NB4 (cell line): ENCODE measurements at regions not wholly inside any gene's neighbourhood (a gene's known extent, or its start where the extent isn't known, plus 50 kb on each side); places are given as distances from the start of the nearest gene placed in this dataset.

Experiments used
- POLR2A ChIP-seq: IDR thresholded peaks from 2 replicates; pipeline ENCODE4 v1.6.1; 2011; ENCODE audit warnings: mild to moderate bottlenecking; ENCODE audit not compliant: insufficient read length; ENCODE audit errors: extremely low read depth
- TF ChIP-seq, protein P1 (sequence below): IDR thresholded peaks from one replicate; pipeline ENCODE4 v1.5.1; 2012; ENCODE audit warnings: low read depth, low read length

DNA sequence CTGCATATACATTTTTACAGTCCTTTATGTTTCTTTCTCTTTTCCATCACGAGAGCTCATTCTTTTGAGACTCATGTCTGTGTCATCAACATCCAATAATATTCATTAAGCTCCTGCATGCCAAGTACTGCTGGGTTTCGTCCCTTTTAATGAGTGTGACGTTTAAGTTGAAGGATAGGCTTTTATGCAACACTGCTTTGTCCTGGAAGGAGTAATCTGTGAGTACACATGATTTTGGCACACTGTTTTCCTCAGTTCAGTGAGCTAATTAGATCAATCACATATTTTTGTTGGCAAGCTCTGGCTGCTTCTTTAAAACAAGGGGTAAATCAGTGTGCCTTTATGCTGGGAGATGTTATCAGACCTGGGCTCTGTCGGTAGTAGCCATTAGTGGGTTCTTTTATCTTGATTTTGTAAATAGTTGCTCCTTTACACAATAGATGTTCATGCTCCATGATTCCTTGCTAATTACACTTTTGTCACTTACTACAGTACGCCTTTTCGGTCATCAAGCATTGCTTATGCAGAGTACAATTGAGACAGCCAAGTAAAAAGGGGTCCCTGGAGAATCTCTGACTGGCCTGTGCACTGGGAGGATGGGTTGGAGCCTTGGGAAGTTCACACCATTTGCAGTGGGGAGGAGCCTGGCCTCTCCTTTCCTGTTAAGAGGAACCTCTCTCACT, 132.6 kb downstream of the FHIP1A start:
- no peak for TF ChIP-seq POLR2A
- TF ChIP-seq, protein P1, sequence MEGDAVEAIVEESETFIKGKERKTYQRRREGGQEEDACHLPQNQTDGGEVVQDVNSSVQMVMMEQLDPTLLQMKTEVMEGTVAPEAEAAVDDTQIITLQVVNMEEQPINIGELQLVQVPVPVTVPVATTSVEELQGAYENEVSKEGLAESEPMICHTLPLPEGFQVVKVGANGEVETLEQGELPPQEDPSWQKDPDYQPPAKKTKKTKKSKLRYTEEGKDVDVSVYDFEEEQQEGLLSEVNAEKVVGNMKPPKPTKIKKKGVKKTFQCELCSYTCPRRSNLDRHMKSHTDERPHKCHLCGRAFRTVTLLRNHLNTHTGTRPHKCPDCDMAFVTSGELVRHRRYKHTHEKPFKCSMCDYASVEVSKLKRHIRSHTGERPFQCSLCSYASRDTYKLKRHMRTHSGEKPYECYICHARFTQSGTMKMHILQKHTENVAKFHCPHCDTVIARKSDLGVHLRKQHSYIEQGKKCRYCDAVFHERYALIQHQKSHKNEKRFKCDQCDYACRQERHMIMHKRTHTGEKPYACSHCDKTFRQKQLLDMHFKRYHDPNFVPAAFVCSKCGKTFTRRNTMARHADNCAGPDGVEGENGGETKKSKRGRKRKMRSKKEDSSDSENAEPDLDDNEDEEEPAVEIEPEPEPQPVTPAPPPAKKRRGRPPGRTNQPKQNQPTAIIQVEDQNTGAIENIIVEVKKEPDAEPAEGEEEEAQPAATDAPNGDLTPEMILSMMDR: no peak
